ENCODE measurements at regions not wholly inside any gene's neighbourhood (a gene's known extent, or its start where the extent isn't known, plus 50 kb on each side); places are given as distances from the start of the nearest gene placed in this dataset.

- in situ Hi-C loops (cut with MboI; ENCODE audit: low sequenced_read_pairs), result no loop called here
Measured at GRCh38 chr3:104990758-104991157, 376.0 kb upstream of the ALCAM start.

GRCh38 chr3:104992676-104993075 lies 374.0 kb upstream of the ALCAM start:
- in situ Hi-C loops (cut with MboI; ENCODE audit: low sequenced_read_pairs), result no loop called here

GRCh38 chr3:105006164-105006563 lies 360.5 kb upstream of the ALCAM start:
- in situ Hi-C loops (cut with MboI; ENCODE audit: low sequenced_read_pairs), result no loop called here

DNA sequence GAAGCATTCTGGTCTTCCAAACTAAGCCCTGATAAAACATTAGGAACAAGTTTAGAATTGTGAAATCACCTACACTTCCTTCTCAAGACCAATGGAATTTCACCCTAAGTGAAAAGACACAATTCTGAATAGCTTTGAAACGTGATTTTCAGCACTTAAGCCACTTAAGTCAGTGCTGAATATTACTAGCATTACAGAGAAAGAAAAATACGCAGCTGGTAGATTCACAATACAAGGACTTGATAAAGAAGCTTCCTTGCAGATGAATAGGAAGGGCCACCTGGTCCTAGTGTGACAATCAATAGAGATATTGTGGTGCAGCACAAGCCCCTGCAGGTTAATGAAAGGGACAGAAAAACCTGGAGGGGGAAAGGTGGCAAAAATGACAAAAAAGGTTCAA lies 353.1 kb upstream of the ALCAM start:
- in situ Hi-C loops (cut with MboI; ENCODE audit: low sequenced_read_pairs), result no loop called here

GRCh38 chr3:105014631-105015030 lies 352.1 kb upstream of the ALCAM start:
- in situ Hi-C loops (cut with MboI; ENCODE audit: low sequenced_read_pairs), result no loop called here

DNA sequence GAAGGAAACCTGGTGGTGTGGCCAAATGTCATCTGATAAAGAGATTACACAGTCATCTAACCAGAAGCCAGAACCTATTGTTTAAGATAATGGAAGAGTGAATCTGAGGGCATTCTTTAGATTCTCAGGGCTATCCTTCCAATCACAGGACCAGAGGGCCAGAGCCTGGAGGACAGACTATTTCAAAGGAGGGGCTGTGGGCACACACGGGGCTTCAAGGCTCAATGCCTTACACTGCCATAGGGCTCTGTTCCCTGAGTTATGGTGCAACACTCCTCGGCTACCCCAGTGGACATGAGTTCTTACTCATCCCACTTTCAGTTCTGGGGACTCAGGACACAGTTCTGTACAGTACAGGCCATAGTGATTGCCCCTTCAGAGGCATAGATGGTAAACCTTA lies 343.9 kb upstream of the ALCAM start:
- in situ Hi-C loops (cut with MboI; ENCODE audit: low sequenced_read_pairs), result no loop called here

- in situ Hi-C loops (cut with MboI; ENCODE audit: low sequenced_read_pairs), result no loop called here
Measured at GRCh38 chr3:105030211-105030610, 336.5 kb upstream of the ALCAM start.

GRCh38 chr3:105032541-105032940 lies 334.2 kb upstream of the ALCAM start:
- in situ Hi-C loops (cut with MboI; ENCODE audit: low sequenced_read_pairs), result no loop called here

- in situ Hi-C loops (cut with MboI; ENCODE audit: low sequenced_read_pairs), result no loop called here
Measured at GRCh38 chr3:105033081-105033480, 333.6 kb upstream of the ALCAM start.

DNA sequence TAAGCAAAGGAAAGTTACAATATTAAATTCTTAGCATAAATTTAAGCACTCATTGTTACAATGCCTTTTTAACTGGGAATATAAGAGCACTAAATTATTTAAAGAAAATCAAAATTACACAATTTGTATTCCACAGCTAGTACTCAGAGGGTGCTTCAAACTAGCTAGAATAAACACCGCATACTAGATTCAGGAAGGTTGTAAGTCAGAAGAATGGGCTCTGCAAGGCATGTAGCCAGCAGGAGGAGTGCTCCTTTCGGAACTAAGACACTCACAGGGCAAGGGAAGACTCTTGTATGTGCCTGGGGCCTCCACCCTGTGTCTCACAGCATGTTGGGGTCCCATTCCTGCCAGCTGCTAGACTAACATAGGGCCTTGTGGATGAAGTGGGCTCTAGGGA lies 327.7 kb upstream of the ALCAM start:
- in situ Hi-C loops (cut with MboI; ENCODE audit: low sequenced_read_pairs), result no loop called here

DNA sequence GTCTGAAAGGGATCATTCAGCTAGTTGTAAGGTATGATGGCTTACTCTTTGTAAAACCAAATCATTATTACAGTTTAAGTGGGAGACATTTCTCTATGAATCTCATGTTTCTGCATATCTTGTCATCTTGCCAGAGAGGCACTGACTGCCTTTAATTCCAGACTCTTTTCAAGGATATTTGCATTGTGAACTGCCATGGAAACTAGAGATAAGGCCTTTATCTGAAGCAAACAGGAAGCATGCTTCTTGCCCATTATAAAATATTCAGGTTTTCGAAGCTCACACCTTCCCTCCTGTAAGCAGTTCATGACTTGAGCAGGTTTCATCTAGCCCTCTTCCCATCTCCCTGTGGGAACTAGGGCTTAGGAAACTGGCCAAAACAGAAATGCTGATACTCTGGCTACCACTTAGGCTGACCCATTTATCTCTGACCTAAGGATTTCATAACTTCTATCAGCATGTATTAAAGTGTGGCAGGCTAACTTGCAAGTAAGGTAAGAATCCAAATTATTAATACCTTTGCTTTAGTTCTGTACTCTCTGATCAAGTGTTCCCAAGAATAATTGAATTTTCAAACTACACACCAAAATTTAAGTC lies 326.6 kb upstream of the ALCAM start:
- in situ Hi-C loops (cut with MboI; ENCODE audit: low sequenced_read_pairs), result no loop called here

- in situ Hi-C loops (cut with MboI; ENCODE audit: low sequenced_read_pairs), result no loop called here
Measured at GRCh38 chr3:105042586-105042985, 324.1 kb upstream of the ALCAM start.

GRCh38 chr3:105051111-105051510 lies 315.6 kb upstream of the ALCAM start:
- in situ Hi-C loops (cut with MboI; ENCODE audit: low sequenced_read_pairs), result no loop called here

DNA sequence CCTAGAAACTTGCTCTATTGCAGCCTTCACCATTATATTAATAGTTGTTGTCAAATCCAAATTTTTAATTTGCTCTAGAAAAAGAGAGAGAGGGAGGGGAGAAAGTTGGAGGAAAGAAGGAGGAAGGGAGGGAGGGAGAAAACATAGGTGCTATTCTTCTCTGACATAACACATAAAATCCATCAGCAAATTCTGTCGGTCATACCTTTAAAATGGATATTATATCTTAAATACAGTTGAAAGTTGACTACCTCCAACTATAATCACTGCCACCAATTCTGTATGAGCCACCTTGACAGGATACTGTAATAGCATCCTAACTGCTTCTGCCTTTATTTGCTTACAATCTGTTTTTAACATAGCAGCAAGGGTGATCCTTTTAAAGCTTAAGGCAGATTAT lies 314.7 kb upstream of the ALCAM start:
- in situ Hi-C loops (cut with MboI; ENCODE audit: low sequenced_read_pairs), result no loop called here

DNA sequence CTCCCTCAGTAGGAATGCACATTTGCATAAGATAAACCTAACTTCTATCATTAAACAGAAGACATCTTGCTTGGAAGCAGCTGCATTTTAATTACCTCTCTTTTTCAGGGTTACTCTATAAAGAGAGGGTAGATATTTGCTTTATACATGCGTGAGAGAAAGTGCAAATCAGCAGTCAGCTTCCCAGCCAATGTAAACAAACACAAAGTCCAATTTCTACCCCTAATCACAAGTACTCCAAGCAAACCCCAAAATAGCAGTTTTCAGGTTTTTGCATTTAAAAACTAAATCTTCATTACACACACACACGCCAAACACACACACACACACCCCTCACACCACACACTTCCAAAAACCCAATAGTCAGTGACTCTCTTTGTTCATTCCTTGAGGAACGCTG lies 303.9 kb upstream of the ALCAM start:
- in situ Hi-C loops (cut with MboI; ENCODE audit: low sequenced_read_pairs), result no loop called here

DNA sequence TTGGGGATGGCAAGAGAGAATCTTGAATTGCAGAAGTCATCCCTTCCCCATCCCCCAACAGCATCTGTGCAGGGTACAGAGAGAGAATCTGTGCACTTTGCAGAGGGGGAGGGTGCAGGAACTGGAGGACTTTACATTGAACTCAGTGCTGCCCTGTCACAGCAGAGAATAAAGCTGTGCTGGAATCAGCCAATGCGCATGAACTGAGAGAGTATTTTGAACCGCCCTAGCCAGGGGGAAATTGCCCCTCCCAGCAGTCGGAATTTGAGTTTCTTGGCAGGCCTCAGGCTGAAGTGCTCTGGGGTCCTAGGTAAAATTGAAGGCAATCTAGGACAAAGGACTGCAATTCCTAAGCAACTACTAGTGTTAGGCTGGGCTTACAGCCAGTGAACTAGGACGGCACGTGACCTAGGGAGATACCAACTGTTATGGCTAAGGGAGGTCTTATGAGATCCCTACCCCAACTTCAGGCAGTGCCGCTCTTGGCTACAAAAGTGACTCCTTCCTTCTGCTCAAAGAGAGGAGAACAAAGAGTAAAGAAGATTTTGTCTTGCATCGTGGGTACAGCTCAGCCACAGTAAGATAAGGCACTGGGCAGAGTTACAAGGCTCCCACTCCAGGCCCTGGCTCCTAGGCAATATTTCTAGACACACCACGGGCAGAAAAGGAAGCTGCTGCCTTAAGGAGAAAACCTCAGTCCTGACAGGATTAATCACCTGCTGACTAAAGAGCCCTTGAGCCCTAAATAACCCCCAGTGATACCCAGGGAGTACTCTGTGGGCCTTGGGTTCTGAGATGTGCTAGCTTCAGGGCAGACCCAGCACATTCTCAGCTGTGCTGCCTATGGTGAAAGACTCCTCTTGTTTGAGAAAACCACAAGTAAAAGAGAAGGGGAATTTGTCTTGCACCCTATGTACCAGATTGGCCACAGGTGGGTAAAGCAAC lies 300.5 kb upstream of the ALCAM start:
- in situ Hi-C loops (cut with MboI; ENCODE audit: low sequenced_read_pairs), result no loop called here

GRCh38 chr3:105067361-105067760 lies 299.3 kb upstream of the ALCAM start:
- in situ Hi-C loops (cut with MboI; ENCODE audit: low sequenced_read_pairs), result no loop called here

DNA sequence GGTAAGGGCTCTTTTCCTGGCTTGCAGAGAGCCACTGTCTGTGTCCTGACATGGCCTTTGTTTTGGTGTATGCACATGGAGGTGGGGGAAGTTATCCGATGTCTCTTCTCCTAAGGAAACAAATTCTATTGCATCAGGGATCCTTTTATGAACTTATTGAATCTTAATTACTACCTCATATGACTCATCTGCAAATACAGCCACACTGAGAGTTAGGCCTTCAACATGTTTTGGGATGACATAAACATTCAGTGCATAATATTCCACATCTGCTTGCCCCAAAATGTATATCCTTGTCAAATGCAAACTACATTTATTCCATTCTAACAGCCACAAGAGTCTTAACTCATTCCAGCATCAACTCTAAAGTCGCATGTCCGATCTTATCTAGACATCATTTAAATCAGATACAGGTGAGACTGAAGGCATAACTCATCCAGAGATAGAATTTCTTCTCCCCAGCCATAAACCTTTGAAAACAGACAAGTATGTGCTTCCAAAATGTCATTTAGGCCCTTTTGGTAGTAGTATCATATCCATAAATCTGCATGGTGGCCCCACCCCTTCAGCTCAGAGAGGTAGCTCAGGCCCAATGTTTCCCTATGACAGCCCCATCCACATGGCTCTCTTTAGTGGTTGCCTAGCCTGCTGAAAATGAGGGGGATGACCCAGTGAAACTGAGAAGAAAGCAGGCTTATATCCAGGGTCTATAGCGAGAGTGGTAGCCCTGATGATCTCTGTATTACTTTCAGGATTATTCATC lies 289.5 kb upstream of the ALCAM start:
- in situ Hi-C loops (cut with MboI; ENCODE audit: low sequenced_read_pairs), result no loop called here

DNA sequence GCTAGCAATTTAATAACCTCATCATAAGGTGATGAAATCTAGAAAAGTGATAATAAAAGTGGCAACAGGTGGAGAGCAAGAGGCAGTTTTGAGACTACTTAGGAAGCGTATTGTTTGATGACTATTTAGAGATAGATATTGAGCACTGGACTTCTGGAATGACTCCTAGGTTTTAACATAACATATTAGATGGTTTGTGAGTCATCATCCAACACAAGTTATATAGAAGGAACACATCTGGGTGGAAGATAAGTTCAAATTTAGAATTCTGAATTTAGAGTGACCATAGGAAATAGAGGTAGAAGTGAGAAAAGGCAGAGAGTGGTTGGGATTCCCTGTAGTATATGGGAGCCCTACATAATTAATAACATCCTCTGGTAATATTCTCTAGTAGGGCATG lies 282.8 kb upstream of the ALCAM start:
- in situ Hi-C loops (cut with MboI; ENCODE audit: low sequenced_read_pairs), result no loop called here

DNA sequence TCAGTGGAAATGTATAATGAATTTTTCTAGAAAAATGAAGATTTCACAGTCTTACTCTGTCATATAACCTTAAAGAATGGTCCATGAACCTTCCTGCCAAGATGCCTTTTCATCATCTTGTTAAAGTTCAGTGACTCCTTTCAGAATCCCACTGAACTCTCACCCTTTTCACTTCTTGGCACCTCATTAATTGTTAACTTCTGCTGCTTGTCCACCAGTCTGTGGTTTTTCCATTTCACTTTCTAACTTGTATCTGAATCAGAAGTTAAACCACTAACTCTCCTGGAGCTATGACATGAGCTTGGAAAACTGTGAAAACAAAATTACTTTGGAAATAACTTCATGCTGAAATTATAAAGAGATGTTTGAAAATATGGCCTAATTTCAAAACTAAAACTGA lies 281.2 kb upstream of the ALCAM start:
- in situ Hi-C loops (cut with MboI; ENCODE audit: low sequenced_read_pairs), result no loop called here

DNA sequence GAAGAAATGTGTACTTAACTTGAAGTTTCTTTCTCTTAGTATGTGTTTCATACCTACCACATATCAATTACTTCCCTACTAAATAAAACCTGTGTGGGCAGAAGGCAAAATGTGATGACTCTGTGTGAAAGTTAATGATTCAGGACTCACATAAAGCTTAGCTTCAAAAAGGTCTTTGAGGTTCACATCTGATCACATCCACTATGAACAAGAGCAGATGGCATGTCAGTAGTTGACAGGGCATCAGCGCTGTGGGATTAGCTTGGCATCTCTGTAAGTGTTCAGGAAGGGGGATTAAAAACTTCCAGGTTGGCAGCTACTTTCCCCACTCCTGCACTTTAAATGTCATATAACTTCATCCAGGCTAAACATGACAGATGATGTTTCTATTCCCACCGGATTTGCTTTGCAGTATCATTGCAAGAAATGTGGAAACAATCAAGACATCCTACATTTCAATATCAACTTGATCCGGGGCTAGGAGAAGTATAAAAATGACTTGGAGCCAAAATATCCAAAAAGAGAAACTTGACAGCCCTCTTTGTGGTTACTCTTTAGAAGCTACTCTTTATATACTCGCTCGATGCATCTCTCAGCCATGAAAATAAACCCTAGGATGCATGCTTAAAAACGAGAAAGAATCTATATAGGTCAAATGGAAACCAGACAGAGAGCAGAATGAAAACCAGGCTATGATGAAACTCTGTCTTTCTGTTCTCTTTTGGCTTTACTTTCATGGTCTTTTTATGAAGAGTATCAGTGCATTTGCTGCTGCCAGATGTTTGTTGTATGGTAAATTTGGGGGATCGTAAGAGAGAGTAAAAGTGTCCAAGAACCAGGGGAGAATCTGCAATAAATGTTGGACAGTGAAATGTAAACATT lies 273.1 kb upstream of the ALCAM start:
- in situ Hi-C loops (cut with MboI; ENCODE audit: low sequenced_read_pairs), result no loop called here
